GM18861 (cell line): ENCODE measurements at regions not wholly inside any gene's neighbourhood (a gene's known extent, or its start where the extent isn't known, plus 50 kb on each side); places are given as distances from the start of the nearest gene placed in this dataset.
"Not testable (repeated sequence)": the region's sequence is repeated elsewhere in the genome, so short reads cannot be mapped to it uniquely, and the experiment has no call there.

ENCODE experiments used
- ATAC-seq: cut with Tn5 transposase; IDR thresholded peaks from one replicate; pipeline ENCODE4 v1.9.1; 2021; ENCODE audit not compliant: unreplicated experiment

DNA sequence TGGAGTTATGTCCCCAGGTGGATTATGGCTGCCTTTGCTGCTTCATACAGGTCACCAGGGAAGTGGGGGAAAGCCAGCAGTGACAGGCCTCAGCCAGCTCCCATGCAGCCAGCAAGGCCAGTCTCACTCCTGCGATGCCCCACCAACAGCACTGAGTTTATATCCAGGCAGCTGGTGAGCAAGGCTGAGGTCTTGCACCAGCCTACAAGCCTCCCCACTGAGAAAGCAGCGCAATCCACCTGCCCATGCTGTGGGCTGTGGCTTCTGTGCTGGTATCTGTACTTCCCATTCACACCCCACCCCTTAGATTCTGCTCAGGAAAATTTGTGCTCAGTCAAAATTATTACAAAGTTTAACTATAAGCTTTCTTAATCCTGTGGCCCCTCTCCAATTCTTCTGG, 153.5 kb downstream of the HHIP start:
- ATAC-seq: no peak

DNA sequence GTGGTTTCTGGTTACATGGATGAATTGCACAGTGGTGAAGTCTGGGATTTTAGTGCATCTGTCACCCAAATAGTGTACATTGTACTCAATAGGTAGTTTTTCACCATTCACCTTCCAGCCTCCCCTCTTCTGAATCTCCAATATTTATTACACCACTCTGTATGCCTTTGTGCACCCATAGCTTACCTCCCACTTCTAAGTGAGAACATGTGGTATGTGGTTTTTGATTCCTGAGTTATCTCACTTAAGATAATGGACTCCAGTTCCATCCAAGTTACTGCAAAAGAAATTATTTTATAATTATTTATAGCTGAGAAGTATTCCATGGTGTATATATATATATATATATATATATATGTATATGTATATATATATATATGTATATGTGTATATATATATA, 155.8 kb downstream of the HHIP start:
- no peak for ATAC-seq

DNA sequence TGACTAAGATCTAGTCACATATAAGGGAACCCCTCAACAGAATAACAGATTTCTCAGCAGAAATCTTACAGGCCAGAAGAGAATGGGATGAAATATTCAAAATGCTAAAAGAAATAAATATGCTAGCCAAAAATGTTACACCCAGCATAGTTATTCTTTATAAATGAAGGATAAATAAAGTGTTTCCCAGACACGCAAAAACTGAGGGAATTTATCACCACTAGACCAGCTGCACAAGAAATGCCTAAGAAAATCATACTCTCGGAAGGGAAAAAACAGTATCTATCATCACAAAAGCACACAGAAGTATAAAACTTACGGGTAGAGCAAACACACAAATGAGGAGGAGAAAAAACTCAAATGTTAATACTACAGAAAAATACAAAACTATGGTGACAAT, 162.1 kb downstream of the HHIP start:
- no peak for ATAC-seq

DNA sequence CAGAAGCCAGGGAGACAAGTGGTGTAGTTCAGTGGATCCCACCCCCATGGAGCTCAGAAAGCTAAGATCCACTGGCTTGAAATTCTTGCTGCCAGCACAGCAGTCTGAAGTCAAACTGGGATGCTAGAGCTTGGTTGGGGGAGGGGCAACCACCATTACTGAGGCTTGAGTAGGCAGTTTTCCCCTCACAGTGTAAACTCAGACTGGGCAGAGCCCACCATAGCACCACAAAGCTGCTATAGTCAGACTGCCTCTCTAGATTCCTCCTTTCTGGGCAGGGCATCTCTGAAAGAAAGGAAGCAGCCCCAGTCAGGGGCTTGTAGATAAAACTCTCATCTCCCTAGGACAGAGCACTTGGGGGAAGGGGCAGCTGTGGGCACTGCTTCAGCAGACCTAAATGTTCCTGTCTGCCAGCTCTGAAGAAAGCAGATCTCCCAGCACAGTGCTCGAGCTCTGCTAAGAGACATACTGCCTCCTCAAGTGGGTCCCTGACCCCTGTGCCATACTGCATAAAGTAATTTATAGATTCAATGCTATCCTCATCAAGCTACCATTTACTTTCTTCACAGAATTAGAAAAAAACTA, 163.2 kb downstream of the HHIP start:
- no peak for ATAC-seq

DNA sequence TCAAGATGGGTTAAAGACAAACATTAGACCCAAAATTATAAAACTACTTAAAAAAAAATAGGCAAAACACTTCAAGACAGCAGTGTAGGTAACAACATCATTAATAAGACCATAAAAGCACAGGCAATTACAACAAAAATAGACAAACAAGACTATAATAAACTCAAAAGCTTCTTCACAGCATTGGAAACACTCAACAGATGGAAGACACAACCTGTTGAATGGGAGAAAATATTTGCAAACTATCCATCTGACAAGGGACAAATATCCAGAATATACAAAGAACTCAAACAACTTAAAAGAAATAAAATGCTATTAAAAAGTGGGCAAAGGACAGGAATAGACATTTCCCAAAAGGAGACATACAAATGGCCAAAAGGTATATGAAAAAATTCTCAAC, 170.7 kb downstream of the HHIP start:
- ATAC-seq: no peak

DNA sequence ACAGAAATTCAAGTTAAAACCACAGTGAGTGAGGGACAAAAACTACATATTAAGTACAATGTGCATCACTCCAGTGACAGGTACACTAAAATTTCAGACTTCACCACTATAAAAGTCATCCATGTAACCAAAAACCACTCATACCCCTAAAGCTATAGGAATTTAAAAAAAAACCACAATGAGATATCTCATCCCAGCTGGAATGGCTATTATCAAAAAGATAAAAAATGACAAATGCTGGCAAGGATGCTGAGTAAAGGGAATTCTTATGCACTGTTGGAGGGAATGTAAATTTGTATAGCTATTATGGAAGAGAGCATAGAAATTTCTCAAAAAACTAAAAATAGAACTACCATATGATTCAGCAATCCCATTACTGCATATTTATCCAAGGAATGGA, 171.1 kb downstream of the HHIP start:
- ATAC-seq: no peak

DNA sequence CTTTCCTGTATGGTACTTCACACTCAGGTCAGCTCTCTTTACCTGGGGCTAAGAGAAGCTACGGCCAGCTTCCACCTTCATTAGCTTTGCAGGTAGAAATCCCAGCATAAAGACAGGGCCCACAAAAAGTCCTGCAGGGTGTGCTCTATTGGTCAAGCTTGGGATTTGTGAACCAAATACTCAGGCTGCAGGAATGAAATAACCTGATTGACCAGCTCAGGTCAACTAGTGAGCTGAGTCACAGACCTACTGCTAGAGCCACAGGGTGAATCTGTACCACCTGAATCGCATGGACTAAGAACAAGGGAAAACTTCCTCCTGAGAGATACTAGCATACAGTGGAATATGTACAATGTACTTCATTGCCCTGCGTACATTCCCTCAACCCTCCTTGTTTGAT, 172.2 kb downstream of the HHIP start:
- ATAC-seq: no peak

DNA sequence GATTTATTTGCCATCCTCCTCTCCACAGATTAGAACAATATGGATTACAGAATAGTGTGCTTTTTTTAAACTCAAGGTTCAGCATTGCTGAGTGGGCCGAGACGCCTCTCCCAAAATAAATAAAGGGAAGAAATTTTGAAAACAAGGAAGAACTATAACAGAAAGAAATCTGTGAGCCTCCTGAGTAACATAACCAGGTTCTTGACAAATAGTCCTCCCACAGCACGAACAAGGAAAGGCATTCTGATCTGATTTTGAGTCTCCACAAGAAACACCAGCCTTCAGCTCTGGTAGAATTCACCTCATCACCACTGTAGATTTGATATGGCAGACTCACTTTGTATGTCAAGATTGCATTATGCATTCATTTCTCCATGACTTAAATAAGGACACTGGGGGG, 173.6 kb downstream of the HHIP start:
- ATAC-seq: no peak

DNA sequence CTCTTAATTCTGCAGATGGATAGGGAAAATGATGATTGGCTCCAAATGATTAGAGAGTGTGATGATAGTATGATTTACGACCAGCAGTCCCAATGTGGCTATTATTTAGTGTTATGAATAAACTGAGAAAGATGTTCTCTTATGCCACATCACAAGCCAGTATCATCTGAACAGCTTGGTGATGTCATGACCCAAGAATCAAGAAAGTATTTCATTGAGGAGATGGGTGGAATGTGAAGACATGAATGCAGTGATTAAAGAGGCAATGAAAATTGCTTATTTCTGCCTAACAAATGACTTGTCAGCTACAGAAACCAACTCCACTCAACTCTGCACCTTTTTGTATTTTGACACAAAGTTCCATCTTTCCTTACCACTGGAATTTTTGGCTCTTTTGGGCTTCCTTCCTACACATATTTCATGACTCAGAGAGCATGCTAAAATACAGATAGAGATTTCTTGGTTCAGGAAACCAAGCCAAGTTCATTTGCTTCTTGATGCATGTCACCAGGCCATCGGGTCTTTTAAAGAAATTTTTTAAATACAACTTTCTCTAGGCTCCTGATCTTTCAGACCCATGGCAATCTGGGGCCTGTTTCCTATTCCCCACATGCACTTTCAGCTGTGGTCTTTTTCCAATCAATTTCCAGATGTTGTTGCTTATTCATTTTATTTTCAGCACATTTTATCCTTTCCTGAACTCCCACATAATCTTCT, 174.2 kb downstream of the HHIP start:
- ATAC-seq: no peak

DNA sequence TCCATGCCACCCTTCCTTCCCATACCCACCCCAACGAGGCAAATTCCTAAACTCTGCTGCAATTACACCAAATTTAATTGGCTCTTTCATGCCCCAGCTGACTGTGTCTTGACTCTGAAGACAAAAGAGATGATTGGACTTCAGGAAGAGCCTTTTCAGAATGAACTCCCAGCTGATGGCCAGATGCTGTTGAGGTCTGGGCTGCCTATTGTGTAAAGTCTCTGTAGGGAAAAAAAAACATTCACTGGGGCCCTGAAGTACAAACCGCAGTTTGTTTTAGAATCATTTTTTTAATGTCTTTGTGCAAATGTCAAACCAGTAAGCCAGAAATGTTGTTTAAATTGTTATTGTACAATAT, 174.8 kb downstream of the HHIP start:
- ATAC-seq: no peak

DNA sequence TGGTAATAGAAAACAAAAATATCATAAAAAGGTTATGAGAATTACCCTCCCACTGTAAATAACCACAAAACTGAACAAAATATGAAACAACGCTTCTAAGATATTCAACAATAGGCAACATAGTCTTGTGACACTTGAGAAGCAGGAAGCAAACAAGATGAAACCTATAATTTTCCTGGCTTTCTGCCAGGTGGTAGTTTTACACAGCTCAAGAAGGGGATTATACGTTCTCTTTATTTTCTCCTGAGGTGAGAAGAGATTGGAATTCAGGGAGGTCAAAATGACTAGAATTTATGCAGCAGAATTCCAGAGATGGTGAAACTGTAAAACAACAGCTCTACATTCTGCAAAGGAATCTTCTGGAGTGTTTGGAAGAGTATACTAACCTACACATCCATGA, 186.0 kb downstream of the HHIP start:
- no peak for ATAC-seq

DNA sequence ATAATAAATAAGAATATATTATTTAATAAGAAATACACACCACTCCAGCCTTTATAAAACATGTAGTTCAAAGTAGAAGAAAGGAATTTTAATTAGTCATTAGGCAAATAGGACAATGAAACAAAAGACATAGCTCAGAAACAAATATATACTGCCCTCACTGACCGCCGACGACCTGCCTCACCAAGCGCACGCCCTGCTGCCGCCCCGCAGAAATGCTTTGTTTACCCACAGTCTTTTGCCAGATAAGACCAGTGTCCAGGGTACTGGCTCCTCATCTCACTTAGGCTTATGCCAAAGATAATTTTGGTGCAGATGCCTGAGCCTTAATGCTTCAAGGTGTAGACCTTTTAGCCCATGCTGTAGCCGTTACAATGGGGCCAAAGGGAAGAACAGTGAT, 199.5 kb downstream of the HHIP start:
- ATAC-seq: no peak

DNA sequence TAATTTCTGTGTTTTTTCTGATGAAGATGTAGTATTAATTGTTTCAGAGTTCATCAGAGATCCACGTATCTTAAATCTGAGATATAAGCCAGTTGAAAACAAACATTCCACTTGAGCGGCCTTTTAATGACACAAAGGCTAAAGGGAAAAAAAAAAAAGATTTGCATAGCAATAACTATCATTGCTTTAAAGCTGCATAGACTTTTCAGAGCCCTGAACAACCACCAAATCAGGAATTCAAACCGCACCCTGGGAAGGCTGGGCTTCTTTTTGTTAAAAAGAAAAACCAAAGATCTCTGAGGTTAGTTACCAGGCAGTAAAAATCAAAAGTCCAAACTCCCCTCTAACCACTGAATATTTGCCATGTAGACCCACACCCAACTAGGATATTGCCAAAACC, 206.0 kb downstream of the HHIP start:
- no peak for ATAC-seq

DNA sequence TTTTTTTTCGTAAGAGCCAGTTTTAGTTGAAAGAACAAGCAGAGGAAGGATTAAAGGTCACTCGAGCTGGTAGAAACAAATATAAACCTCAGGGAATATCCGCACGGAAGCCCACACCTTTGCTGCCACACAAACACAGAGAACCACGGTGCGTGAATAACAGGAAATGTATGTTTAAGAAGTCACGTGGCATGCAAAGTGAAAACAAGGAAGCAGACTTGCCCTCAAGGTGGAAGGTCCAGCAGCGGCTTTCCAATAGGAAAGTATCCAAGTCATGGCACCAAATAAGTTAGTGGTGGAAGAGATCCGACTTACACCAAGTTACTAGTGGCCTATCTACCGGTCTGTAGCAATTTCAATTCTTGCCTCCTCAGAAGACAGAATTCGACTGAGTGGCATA, 215.5 kb downstream of the HHIP start:
- ATAC-seq: no peak

DNA sequence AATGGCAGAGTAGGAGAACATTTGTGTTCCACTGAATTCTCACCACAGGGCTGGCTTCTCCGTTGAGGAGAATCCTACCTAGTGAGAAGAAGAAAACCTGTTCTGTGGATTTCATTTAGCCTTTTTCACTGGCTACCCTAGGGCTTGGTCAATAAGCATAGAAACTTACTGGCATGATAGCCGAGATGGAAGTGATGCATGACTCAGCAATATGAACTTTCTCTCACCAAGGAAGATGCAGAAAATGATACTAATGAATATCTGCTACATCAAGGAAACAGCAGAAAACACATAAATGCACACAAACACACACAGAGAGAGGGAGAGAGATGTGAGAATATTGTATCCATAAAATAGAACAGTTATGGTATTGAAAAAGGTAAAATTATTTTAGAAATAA, 216.3 kb downstream of the HHIP start:
- ATAC-seq: no peak

DNA sequence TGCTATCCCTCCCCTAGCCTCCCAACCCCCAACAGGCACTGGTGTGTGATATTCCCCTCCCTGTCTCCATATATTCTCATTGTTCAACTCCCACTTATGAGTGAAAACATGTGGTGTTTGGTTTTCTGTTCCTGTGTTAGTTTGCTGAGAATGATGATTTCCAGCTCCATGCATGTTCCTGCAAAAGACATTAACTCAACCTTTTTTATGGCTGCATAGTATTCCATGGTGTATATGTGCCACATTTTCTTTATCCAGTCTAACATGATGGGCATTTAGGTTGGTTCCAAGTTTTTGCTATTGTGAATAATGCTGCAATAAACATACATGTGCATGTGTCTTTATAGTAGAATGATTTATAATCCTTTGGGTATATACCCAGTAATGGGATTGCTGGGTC, 218.9 kb downstream of the HHIP start:
- not testable (repeated sequence) for ATAC-seq

DNA sequence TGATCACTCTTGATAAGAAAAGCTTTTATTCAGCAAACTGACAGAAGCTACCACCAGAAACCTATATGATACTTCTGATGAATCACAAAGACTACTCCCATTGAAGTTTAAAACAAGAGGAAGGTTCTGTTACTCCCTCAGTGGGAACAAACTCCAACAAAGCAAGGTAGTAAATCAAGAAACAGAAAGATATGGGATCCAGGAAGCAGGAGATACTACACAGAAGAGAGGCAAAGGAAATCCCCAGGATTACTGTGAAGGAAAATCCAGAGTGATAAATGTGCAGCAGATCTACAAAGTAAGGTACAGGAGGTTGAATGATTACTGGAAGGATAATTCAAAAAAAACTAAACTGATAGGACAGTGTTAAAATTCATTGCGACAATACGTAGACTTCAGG, 222.4 kb downstream of the HHIP start:
- ATAC-seq: no peak

DNA sequence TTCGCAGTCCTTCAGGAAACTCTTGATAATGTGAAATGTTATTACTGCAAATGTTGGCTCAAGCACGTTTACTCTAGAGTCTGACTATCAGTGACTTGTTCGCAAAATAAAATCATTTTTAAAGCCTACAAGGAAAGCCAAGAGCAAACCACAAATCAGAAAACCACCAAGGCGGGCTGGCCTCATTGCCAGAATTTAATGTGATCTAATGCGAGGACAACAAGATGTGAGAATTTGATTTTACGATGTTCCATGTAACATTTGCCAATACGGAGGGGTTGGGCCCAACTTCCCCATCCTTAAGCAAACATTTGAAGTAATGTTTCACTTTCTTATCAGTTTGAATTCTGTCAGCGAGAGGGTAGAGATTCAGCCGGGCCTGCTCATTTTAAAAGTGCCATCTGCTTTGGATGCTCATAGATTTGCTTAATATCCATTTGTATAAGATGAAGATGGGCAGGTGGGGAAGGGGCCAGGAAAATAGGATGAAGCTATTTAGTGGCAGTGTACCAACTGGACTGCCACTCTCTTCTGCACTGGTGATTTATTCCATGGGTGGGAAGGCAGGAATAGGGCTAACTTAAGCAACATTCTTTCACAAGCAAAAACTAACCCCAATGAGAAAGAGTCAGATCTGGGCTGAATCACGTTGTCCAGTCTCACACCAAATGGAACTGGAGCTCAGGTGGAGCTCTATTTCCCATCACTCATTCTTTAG, 225.3 kb downstream of the ANAPC10 start:
- no peak for ATAC-seq

DNA sequence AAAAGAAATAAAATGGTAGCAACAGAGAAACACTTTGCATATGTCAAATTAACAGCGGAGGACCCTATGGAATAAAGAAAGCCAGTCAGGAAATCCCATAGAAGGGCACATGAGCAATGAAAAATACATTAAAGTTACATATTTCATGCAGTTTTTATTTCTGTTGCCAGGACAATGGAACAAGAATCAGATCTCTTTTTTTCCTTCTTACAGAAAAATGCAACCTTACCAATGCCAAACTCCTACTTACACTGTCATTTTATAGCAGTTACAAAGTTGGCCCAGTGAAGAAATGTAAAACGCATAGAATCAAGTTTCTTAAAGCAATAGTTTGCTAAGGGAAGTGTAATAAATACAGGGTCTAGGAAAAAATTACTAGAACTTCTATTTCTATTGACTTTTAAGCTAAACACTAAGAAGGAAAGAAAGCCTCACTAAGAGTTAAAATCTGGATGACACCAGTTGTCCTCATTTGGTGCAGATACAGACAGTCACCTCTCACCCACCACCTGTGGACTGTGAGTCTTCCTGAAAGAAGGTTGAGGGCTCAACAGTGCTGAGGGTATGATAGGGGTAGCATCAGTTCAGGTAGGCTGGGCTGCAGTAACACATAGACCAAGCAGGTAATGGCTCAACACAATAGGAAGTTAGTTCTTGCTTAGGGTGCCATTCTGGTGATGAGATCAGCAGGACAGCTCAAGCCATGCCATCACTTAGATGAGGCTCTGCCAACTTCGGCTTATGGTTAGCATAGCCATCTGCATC, 224.6 kb downstream of the ANAPC10 start:
- no peak for ATAC-seq

DNA sequence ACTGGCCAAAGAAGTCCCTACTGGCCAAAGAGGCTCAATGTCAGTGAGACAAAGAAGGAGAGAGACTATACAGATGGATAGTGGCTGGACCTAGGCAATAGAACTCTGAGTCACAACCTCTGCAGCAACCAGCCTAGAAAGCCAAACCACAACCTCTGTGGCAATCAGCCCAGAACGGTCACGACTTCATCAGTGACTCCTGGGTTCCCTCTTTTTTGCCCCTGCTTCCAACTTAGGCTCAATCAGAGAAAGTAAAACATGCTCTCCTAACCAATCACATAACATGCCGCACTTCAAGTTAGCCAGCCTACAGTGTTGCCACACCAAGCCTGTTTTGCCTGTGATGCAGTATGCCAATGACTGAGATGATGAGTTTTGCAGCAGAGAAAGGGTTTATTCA, 203.4 kb downstream of the ANAPC10 start:
- no peak for ATAC-seq

DNA sequence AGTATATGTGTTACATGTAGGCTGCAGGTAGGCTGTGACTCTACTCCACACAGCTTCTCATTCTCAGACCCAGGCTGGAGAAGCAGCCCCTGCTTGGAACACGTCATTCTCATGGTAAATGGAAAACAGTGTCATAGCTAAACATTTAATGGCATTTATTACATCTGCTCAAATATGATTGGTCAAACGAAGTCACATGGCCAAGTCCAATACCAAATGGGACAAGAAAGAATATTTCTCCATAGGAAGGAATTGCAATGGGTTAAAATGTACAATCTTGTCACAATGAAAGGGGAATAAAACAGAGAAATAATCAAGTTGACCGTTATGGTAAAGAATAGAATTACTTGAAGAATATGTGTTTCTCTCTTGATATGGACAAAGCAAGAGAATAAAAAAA, 198.6 kb downstream of the ANAPC10 start:
- no peak for ATAC-seq

DNA sequence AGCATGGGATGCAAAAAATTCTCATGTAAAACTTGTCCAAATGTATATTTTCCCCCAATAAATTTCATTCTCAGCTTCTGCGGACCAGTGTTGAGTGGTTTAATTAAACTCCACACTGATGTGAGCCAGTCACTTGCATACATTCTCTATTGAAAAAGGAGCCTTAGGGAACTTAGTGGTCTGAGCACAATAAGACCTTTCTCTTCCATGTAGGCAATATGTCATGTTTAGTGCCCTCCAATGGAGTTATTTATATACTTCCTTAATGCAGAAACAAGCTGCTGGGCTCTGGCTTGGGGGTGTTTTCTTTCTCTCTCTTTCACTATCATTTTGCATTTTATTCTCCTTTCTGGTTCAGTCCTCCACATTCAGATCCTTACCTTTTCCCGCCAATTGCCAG, 196.9 kb downstream of the ANAPC10 start:
- ATAC-seq: no peak
